K562 (cell line): ENCODE measurements at regions not wholly inside any gene's neighbourhood (a gene's known extent, or its start where the extent isn't known, plus 50 kb on each side); places are given as distances from the start of the nearest gene placed in this dataset.

Experiments
- EZH2 ChIP-seq: IDR thresholded peaks from 2 replicates; pipeline ENCODE4 v1.6.1; 2012; ENCODE audit warnings: low read depth, mild to moderate bottlenecking, inconsistent platforms, low read length, borderline replicate concordance
- FOXA3 ChIP-seq, 2 experiments: fragments of 450-650 bp in 1 of 2; sonication (generic) in 1 of 2; formaldehyde crosslinking; IDR thresholded peaks in 1 of 2; conservative IDR thresholded peaks in 1 of 2; 2 replicates each; pipeline versions ENCODE4 v1.4.0 to v1.8.0; 2020 to 2022; ENCODE audit warnings: mild to moderate bottlenecking in 2 of 2, missing genetic modification reagents in 1 of 2
- MAZ ChIP-seq, 2 experiments: fragments of 450-650 bp in 1 of 2; sonication (generic) in 1 of 2; formaldehyde crosslinking; IDR thresholded peaks in 1 of 2; conservative IDR thresholded peaks in 1 of 2; 2 replicates each; pipeline versions ENCODE4 v1.4.0 to v1.5.0; 2020; ENCODE audit warnings: mild to moderate bottlenecking in 1 of 2, missing genetic modification reagents in 1 of 2
- MCM5 ChIP-seq: fragments of 450-650 bp; IDR thresholded peaks from 2 replicates; pipeline ENCODE4 v1.6.1; 2016; ENCODE audit warnings: low read depth
- SREBF2 ChIP-seq: sonication (generic); formaldehyde crosslinking; IDR thresholded peaks from 2 replicates; pipeline ENCODE4 v1.4.0; 2020; ENCODE audit warnings: mild to moderate bottlenecking, missing genetic modification reagents

DNA sequence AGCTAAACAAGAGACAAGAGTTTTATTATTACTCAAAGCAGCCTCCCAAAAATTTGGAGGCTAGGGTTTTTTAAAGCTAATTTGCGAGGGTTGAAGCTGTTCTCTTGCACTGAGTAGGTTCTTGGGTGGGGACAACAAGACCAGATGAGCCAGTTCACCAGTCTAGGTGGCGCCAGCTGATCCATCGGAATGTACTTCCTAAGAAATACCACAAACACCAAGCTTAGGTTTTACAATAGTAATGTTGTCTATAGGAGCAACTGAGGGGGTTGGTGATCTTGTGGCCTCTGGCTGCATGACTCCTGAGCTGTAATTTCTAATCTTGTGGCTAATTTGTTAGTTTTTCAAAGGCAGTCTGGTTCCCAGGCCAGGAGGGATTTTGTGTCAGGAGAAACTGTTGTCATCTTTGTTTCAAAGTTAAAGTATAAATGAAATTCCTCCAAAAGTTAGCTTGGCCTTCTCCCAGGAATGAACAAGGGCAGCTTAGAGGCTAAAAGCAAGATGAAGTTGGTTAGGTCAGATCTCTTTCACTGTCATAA lies 130.6 kb downstream of the SLC7A11 start:
- TF ChIP-seq MCM5 (no peak), SREBF2 (CRISPR knock-in tag) (no peak), FOXA3 (CRISPR knock-in tag; conservative IDR thresholded peaks at IDR 0.05 in 1 of 2, IDR thresholded peaks at IDR 0.05 in 1 of 2) (no peak), EZH2 (no peak), MAZ (CRISPR knock-in tag; conservative IDR thresholded peaks at IDR 0.05 in 1 of 2, IDR thresholded peaks at IDR 0.05 in 1 of 2) (no peak)
